Fibroblast of lung (primary cell): ENCODE measurements at regions not wholly inside any gene's neighbourhood (a gene's known extent, or its start where the extent isn't known, plus 50 kb on each side); places are given as distances from the start of the nearest gene placed in this dataset.

ENCODE experiments used
- DNase-seq, 2 donors: peaks; one replicate each; pipeline versions ENCODE4 v3.0.0 to v3.0.0-alpha.2; 2010; ENCODE audit warnings: low read depth in 2 of 2
- H2AFZ ChIP-seq: 2 replicates; pipeline ENCODE4 v1.5.1; 2012; ENCODE audit warnings: low read length, control low read depth, inconsistent platforms
- H3K27ac ChIP-seq: 2 replicates; pipeline ENCODE4 v1.5.1; 2011; ENCODE audit warnings: low read length, control low read depth; ENCODE audit not compliant: insufficient read depth
- H3K27me3 ChIP-seq: 2 replicates; pipeline ENCODE4 v1.5.1; 2011; ENCODE audit warnings: mild to moderate bottlenecking, low read length; ENCODE audit not compliant: control insufficient read depth, insufficient read depth
- H3K36me3 ChIP-seq: 2 replicates; pipeline ENCODE4 v1.5.1; 2011; ENCODE audit warnings: low read length; ENCODE audit not compliant: control insufficient read depth, insufficient read depth
- H3K4me1 ChIP-seq: 2 replicates; pipeline ENCODE4 v1.5.1; 2011; ENCODE audit warnings: low read length; ENCODE audit not compliant: control insufficient read depth, insufficient read depth; ENCODE audit errors: extremely low read depth
- H3K4me2 ChIP-seq: 2 replicates; pipeline ENCODE4 v1.5.1; 2011; ENCODE audit warnings: low read length, control low read depth; ENCODE audit not compliant: insufficient read depth; ENCODE audit errors: extremely low read depth
- H3K4me3 ChIP-seq, 4 experiments: fragments of 200-600 bp in 1 of 4; sonication (generic) in 1 of 4; replicated peaks in 1 of 4; 2 replicates each; pipeline ENCODE4 v1.5.1; 2011 to 2016; ENCODE audit warnings: low read length in 4 of 4, low read depth in 3 of 4, mild to moderate bottlenecking in 3 of 4, control low read depth in 2 of 4, inconsistent platforms in 1 of 4, mixed read lengths in 1 of 4; ENCODE audit not compliant: insufficient read depth in 1 of 4; ENCODE audit errors: control extremely low read depth in 1 of 4
- H3K79me2 ChIP-seq: 2 replicates; pipeline ENCODE4 v1.5.1; 2012; ENCODE audit warnings: mild to moderate bottlenecking, low read length, inconsistent platforms; ENCODE audit not compliant: control insufficient read depth, insufficient read depth
- H3K9ac ChIP-seq: 2 replicates; pipeline ENCODE4 v1.5.1; 2011; ENCODE audit warnings: mild to moderate bottlenecking, low read length, control low read depth; ENCODE audit not compliant: insufficient read depth
- H3K9me3 ChIP-seq: 2 replicates; pipeline ENCODE4 v1.5.1; 2012; ENCODE audit warnings: low read depth, low read length; ENCODE audit not compliant: control insufficient read depth, insufficient read depth
- H4K20me1 ChIP-seq: 2 replicates; pipeline ENCODE4 v1.5.1; 2011; ENCODE audit warnings: low read length; ENCODE audit not compliant: control insufficient read depth, insufficient read depth; ENCODE audit errors: extremely low read depth
- CTCF ChIP-seq, 2 donors: IDR thresholded peaks in 1 of 2; conservative IDR thresholded peaks in 1 of 2; 1 replicate in 1 of 2; 2 replicates in 1 of 2; pipeline ENCODE4 v1.5.1; 2011 to 2012; ENCODE audit warnings: low read length in 2 of 2, control low read depth in 1 of 2, inconsistent platforms in 1 of 2, low read depth in 1 of 2, mild to moderate bottlenecking in 1 of 2
- EZH2 ChIP-seq: IDR thresholded peaks from 2 replicates; pipeline ENCODE4 v1.5.1; 2012; ENCODE audit warnings: low read length, control low read depth, mild to moderate bottlenecking; ENCODE audit errors: missing control alignments

DNA sequence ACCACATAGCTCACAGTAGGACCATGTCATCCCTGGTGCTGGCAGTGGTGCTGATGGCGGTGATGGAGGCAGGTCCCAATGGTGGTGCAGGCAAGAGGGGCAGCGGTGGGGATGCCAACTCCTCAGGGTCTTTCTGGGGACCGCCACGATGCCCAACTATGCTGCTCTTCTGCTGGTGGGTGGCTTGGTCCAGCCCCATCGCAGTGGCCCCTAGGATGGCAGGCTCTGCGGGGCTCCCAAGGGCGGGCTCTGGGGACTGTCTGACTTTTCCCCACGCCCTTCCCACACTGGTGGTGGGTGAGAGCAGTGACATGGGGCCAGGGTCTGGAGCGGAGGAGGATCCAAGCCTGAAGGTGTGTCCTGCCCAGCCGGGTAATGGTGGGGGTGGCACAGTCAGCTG, 288.9 kb upstream of the RIOK2 start:
- TF ChIP-seq EZH2 (no peak), CTCF (conservative IDR thresholded peaks at IDR 0.05 in 1 of 2, IDR thresholded peaks at IDR 0.05 in 1 of 2; ENCODE audit: low read depth in 1 of 2, low read length in 2 of 2) (no peak)
- no peak for DNase-seq
- Histone ChIP-seq H3K27ac (no peak overlapping the region), H3K36me3 (no peaks in the 10 kb centered on the region), H3K27me3 (no peaks in the 10 kb centered on the region), H3K4me3 (no peak overlapping the region), H3K9ac (no peak overlapping the region), H3K4me1 (no peaks in the 10 kb centered on the region), H2AFZ (no peak overlapping the region), H3K9me3 (no peaks in the 10 kb centered on the region), H3K79me2 (no peaks in the 10 kb centered on the region), H3K4me2 (no peak overlapping the region), H4K20me1 (no peaks in the 10 kb centered on the region)

GRCh38 chr5:97475847-97476246, 292.8 kb upstream of the RIOK2 start:
- no peak for DNase-seq
- TF ChIP-seq EZH2 (no peak), CTCF (conservative IDR thresholded peaks at IDR 0.05 in 1 of 2, IDR thresholded peaks at IDR 0.05 in 1 of 2; ENCODE audit: low read depth in 1 of 2, low read length in 2 of 2) (no peak)
- H3K9ac ChIP-seq = no peak overlapping the region
- H4K20me1 ChIP-seq = no peaks in the 10 kb centered on the region
- H3K79me2 ChIP-seq = no peaks in the 10 kb centered on the region
- H3K4me3 ChIP-seq = no peak overlapping the region
- no peaks in the 10 kb centered on the region for H3K27me3 ChIP-seq
- no peaks in the 10 kb centered on the region for H3K9me3 ChIP-seq
- H3K4me2 ChIP-seq = no peak overlapping the region
- no peak overlapping the region for H2AFZ ChIP-seq
- no peak overlapping the region for H3K27ac ChIP-seq
- no peaks in the 10 kb centered on the region for H3K36me3 ChIP-seq
- no peaks in the 10 kb centered on the region for H3K4me1 ChIP-seq

DNA sequence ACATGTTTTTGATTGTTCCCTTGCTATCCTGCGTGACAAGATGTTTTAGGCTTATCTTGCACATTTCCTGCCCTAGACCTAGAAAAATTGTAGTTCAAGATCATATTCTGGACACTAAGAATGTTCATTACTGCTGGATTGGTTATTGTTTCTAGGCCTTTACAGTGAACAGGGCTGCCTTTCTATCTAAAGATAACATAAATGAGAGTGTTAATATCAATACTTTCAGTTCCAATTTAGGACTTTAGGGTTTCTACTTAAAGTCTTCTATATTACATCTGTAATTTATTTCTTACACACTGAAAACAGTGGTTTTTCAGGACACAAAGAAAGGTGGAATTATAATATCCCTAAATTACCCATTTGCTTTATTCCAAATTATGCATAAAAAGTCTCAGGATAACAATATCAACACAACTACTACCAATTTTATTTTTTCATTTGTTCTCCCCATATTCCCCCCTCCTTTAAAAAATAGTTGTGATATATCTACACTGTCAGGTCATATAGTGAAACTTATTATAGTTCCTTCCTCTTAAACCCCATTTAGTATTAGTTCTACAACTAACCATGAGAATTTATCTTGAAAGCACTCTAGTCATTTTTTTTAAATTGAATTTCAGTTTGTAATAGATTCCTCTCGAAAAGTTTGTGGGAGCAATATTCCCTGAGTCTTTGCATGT, 293.9 kb upstream of the RIOK2 start:
- Histone ChIP-seq H3K36me3 (no peaks in the 10 kb centered on the region), H4K20me1 (no peaks in the 10 kb centered on the region), H3K4me1 (no peaks in the 10 kb centered on the region), H3K27ac (no peak overlapping the region), H2AFZ (no peak overlapping the region), H3K9me3 (no peaks in the 10 kb centered on the region), H3K4me2 (no peak overlapping the region), H3K79me2 (no peaks in the 10 kb centered on the region), H3K4me3 (no peak overlapping the region), H3K27me3 (no peaks in the 10 kb centered on the region), H3K9ac (no peak overlapping the region)
- TF ChIP-seq EZH2 = no peak
- TF ChIP-seq CTCF (conservative IDR thresholded peaks at IDR 0.05 in 1 of 2, IDR thresholded peaks at IDR 0.05 in 1 of 2; ENCODE audit: low read depth in 1 of 2, low read length in 2 of 2) = no peak
- no peak for DNase-seq
